ENCODE measurements at regions not wholly inside any gene's neighbourhood (a gene's known extent, or its start where the extent isn't known, plus 50 kb on each side); places are given as distances from the start of the nearest gene placed in this dataset.

DNA sequence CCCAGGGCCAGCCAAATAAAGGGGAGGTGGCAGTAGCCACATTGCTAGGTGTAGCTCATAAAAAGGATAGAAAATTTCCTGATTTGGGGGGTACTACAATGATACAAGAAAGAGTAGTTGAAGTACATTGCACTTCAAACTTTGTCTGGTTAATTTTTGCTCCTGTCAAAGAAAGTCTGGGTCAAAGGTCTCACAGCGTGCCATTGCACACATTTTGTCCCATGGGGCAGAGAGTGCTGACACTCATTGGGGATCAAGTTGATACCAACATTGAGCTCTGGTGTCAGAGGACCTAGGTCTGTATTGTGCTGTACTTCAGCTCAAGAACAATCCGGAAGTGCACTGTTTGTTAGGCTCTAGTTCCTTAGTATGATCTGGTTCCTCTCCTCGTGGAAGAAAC lies 229.2 kb upstream of the AGTR2 start:
- no peak overlapping the region for H3K4me3 ChIP-seq (ENCODE audit: low read length)
- H3K4me1 ChIP-seq (ENCODE audit: control insufficient read depth, insufficient read depth, low read length) = no peaks in the 10 kb centered on the region
- H3K36me3 ChIP-seq (ENCODE audit: control insufficient read depth, insufficient read depth, low read length) = no peaks in the 10 kb centered on the region

DNA sequence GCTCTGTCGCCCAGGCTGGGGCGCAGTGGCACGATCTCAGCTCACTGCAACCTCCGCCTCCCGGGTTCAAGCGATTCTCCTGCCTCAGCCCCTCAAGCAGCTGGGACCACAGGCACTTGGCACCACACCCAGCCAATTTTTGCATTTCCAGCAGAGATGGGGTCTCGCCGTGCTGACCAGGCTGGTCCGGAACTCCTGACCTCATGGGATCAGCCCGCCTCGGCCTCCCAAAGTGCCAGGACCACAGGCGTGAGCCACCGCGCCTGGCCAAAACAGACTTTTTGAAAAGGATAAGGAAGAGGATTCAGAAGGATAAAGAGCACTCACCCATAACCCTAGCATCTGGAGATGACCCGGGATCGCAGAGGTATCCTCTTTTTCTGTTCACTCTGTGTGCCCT lies 224.5 kb upstream of the AGTR2 start:
- DNase-seq = no peak
- H3K4me1 ChIP-seq (ENCODE audit: control insufficient read depth, insufficient read depth, low read length) = peaks cover 2% of the 10 kb centered on the region
- H3K36me3 ChIP-seq (ENCODE audit: control insufficient read depth, insufficient read depth, low read length) = no peaks in the 10 kb centered on the region
- peaks cover 57% of the 10 kb centered on the region for H3K27me3 ChIP-seq (ENCODE audit: control insufficient read depth, insufficient read depth, low read length)
- H3K4me3 ChIP-seq (ENCODE audit: low read length) = no peak overlapping the region
- 95% methylated on average over 8 of the region's 16 CpGs for WGBS (ENCODE audit: insufficient coverage)
- no peaks in the 10 kb centered on the region for H3K9me3 ChIP-seq (replicated peaks; ENCODE audit: control insufficient read depth, low read depth, low read length)
- H3K27ac ChIP-seq (ENCODE audit: low read length) = no peak overlapping the region

More for the DNA sequence above, 229.2 kb upstream of the AGTR2 start:
- 90% methylated on average over 3 of the region's 3 CpGs for WGBS (ENCODE audit: insufficient coverage)
- DNase-seq = no peak
- no peaks in the 10 kb centered on the region for H3K9me3 ChIP-seq (replicated peaks; ENCODE audit: control insufficient read depth, low read depth, low read length)
- no peak overlapping the region for H3K27ac ChIP-seq (ENCODE audit: low read length)
- peaks cover 39% of the 10 kb centered on the region for H3K27me3 ChIP-seq (ENCODE audit: control insufficient read depth, insufficient read depth, low read length)

DNA sequence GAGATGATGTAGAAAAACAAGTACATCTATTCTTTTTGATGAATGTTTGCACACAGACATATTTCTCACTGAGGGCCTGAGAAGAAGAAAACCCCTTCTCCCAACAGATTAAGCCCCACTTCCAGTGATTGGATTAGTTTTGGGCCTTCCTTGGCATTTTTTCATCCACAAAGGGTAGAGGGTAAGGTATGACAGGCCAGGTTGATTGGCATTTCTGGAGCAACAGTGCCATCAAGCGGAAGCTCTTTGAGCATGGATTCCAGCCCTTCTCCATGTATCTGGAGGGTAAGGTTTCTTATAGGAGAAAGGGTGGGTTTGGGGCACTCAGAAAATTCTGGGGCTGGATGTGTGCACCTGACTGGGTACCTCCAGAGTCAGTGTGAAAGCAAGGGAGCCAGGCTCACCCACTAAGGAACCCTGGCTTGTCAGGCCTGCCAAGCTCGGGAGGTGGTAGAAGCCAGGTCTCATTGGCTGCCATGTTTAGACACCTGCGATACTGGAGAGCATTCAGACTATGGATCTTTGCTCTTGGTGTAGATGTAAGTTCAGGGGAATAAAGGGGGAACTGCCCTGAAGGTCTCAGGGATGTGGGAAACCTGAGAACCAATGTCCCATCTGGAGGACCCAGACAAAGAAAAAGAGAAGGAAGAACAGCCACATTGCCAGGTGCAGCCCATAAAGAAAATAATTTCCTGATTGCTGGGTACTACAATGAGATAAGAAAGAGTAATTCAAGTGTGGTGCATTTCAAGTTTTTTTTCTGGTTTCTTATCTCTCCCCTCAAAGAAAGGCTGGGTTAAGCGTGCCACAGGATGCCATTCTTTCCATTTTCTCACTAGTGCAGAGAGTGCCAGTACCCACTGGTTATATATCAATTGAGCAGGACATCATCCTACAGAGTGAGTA lies 222.3 kb upstream of the AGTR2 start:
- Histone ChIP-seq H3K36me3 (ENCODE audit: control insufficient read depth, insufficient read depth, low read length) (no peaks in the 10 kb centered on the region), H3K27ac (ENCODE audit: low read length) (no peak overlapping the region), H3K27me3 (ENCODE audit: control insufficient read depth, insufficient read depth, low read length) (peaks cover 62% of the 10 kb centered on the region), H3K9me3 (replicated peaks; ENCODE audit: control insufficient read depth, low read depth, low read length) (peaks cover 2% of the 10 kb centered on the region), H3K4me3 (ENCODE audit: low read length) (no peak overlapping the region), H3K4me1 (ENCODE audit: control insufficient read depth, insufficient read depth, low read length) (peaks cover 2% of the 10 kb centered on the region)
- WGBS (ENCODE audit: insufficient coverage) = 74% methylated on average over 3 of the region's 4 CpGs
- peak; percentile 35 for DNase-seq

GRCh38 chrX:115949900-115950822 lies 220.4 kb upstream of the AGTR2 start:
- DNase-seq = peak; percentile 46
- no peak overlapping the region for H3K27ac ChIP-seq (ENCODE audit: low read length)
- peaks cover 54% of the 10 kb centered on the region for H3K27me3 ChIP-seq (ENCODE audit: control insufficient read depth, insufficient read depth, low read length)
- H3K9me3 ChIP-seq (replicated peaks; ENCODE audit: control insufficient read depth, low read depth, low read length) = peaks cover 2% of the 10 kb centered on the region
- no peaks in the 10 kb centered on the region for H3K36me3 ChIP-seq (ENCODE audit: control insufficient read depth, insufficient read depth, low read length)
- peaks cover 2% of the 10 kb centered on the region for H3K4me1 ChIP-seq (ENCODE audit: control insufficient read depth, insufficient read depth, low read length)
- WGBS (ENCODE audit: insufficient coverage) = 53% methylated on average over 10 of the region's 17 CpGs
- no peak overlapping the region for H3K4me3 ChIP-seq (ENCODE audit: low read length)

DNA sequence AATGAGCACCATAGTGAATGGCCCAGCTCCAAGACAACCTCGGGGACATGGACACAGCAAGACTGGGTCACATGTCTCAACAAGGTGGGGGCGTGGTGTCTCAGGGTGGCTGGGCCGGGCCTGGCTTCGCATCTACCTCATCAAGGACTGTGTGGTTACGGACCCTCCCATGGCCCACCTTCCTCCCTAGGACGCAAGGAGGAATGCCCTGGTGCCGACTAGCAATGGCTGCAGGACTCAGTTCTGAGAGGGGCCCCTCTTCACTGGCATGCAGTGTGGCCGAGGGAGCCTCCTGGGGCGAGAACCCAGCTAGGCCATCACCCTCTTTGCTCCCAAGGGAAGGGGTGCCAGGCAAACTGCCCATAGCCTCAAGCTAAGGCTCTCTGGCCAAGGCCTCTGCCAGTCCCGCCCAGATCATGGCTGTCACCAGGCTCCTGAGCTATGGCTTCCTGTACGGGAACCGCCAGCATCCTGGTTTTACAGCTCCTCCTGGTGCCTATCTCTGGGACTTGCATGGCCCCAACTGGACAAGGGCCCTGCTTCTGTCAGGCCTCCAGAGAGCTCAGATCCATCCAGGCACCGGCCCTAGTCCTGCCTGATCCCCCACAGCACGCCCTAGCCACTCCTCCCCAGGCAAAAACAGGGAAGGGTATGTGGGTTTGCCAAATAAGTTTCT lies 218.0 kb upstream of the AGTR2 start:
- Histone ChIP-seq H3K27ac (ENCODE audit: low read length) (no peak overlapping the region), H3K9me3 (replicated peaks; ENCODE audit: control insufficient read depth, low read depth, low read length) (peaks cover 2% of the 10 kb centered on the region), H3K36me3 (ENCODE audit: control insufficient read depth, insufficient read depth, low read length) (no peaks in the 10 kb centered on the region), H3K4me3 (ENCODE audit: low read length) (no peak overlapping the region), H3K4me1 (ENCODE audit: control insufficient read depth, insufficient read depth, low read length) (peaks cover 2% of the 10 kb centered on the region), H3K27me3 (ENCODE audit: control insufficient read depth, insufficient read depth, low read length) (peaks cover 54% of the 10 kb centered on the region)
- no peak for DNase-seq
- 81% methylated on average over 12 of the region's 14 CpGs for WGBS (ENCODE audit: insufficient coverage)

DNA sequence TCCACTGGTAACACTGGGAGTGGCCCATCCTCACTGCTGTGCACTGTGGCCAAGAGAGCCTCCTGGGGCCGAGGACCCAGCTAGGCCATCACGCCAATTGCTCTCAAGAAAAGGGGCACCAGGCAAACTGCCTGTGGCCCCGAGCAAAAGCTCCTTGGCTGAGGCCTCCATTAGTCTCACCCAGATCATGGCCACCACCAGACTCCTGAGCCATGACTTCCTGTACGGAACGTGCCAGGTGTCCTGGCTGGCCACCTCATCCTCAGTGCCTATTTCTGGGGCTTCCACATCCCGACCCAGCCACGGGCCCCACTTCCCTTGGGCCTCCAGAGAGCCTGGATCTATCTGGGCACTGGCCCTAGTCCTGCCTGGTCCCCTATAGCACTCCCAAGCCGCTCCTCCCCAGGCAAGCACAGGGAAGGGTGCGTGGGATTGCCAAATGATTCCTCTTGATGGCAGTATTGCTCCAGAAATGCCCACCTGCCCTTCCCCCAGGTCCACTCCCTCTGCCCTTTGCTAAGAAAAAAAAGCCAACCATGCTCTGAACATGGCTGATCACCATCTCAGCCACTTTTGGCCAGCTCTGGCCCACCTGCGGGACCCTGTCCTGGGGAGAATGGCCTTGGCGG lies 212.6 kb upstream of the AGTR2 start:
- no peak for DNase-seq
- Histone ChIP-seq H3K4me1 (ENCODE audit: control insufficient read depth, insufficient read depth, low read length) (no peaks in the 10 kb centered on the region), H3K4me3 (ENCODE audit: low read length) (no peak overlapping the region), H3K36me3 (ENCODE audit: control insufficient read depth, insufficient read depth, low read length) (no peaks in the 10 kb centered on the region), H3K27me3 (ENCODE audit: control insufficient read depth, insufficient read depth, low read length) (peaks cover 48% of the 10 kb centered on the region), H3K27ac (ENCODE audit: low read length) (no peak overlapping the region), H3K9me3 (replicated peaks; ENCODE audit: control insufficient read depth, low read depth, low read length) (no peaks in the 10 kb centered on the region)
- 56% methylated on average over 10 of the region's 11 CpGs for WGBS (ENCODE audit: insufficient coverage)

GRCh38 chrX:115958687-115959359 lies 211.7 kb upstream of the AGTR2 start:
- Histone ChIP-seq H3K27ac (ENCODE audit: low read length) (no peak overlapping the region), H3K4me1 (ENCODE audit: control insufficient read depth, insufficient read depth, low read length) (no peaks in the 10 kb centered on the region), H3K9me3 (replicated peaks; ENCODE audit: control insufficient read depth, low read depth, low read length) (no peaks in the 10 kb centered on the region), H3K27me3 (ENCODE audit: control insufficient read depth, insufficient read depth, low read length) (peaks cover 44% of the 10 kb centered on the region), H3K4me3 (ENCODE audit: low read length) (no peak overlapping the region), H3K36me3 (ENCODE audit: control insufficient read depth, insufficient read depth, low read length) (no peaks in the 10 kb centered on the region)
- DNase-seq = no peak
- WGBS (ENCODE audit: insufficient coverage) = 72% methylated on average over 2 of the region's 3 CpGs

GRCh38 chrX:115960440-115961084 lies 210.0 kb upstream of the AGTR2 start:
- no peaks in the 10 kb centered on the region for H3K9me3 ChIP-seq (replicated peaks; ENCODE audit: control insufficient read depth, low read depth, low read length)
- no peaks in the 10 kb centered on the region for H3K4me1 ChIP-seq (ENCODE audit: control insufficient read depth, insufficient read depth, low read length)
- WGBS (ENCODE audit: insufficient coverage) = 86% methylated on average over 3 of the region's 4 CpGs
- H3K4me3 ChIP-seq (ENCODE audit: low read length) = no peak overlapping the region
- no peaks in the 10 kb centered on the region for H3K36me3 ChIP-seq (ENCODE audit: control insufficient read depth, insufficient read depth, low read length)
- H3K27me3 ChIP-seq (ENCODE audit: control insufficient read depth, insufficient read depth, low read length) = peaks cover 44% of the 10 kb centered on the region
- DNase-seq = no peak
- no peak overlapping the region for H3K27ac ChIP-seq (ENCODE audit: low read length)

- no peaks in the 10 kb centered on the region for H3K9me3 ChIP-seq (replicated peaks; ENCODE audit: control insufficient read depth, low read depth, low read length)
- H3K4me3 ChIP-seq (ENCODE audit: low read length) = no peak overlapping the region
- H3K27me3 ChIP-seq (ENCODE audit: control insufficient read depth, insufficient read depth, low read length) = peaks cover 29% of the 10 kb centered on the region
- H3K36me3 ChIP-seq (ENCODE audit: control insufficient read depth, insufficient read depth, low read length) = no peaks in the 10 kb centered on the region
- no peak overlapping the region for H3K27ac ChIP-seq (ENCODE audit: low read length)
- peak; percentile 16 for DNase-seq
- WGBS (ENCODE audit: insufficient coverage) = 58% methylated on average over 10 of the region's 11 CpGs
- no peaks in the 10 kb centered on the region for H3K4me1 ChIP-seq (ENCODE audit: control insufficient read depth, insufficient read depth, low read length)
These were observed 203.6 kb upstream of the AGTR2 start for GRCh38 chrX:115966920-115967319.

Data from muscle of leg (tissue), 3 donors.